Aorta (tissue), 5 donors: ENCODE measurements at regions not wholly inside any gene's neighbourhood (a gene's known extent, or its start where the extent isn't known, plus 50 kb on each side); places are given as distances from the start of the nearest gene placed in this dataset.
A peak's percentile ranks its signal among the peaks of the same experiment; 100 is the strongest.

ENCODE experiments used
- ATAC-seq: fragments of 200-7000 bp; cut with Tn5 transposase; one replicate; pipeline ENCODE4 v1.9.1; 2022; ENCODE audit warnings: moderate library complexity; ENCODE audit not compliant: low FRiP score
- DNase-seq, 2 donors: peaks; one replicate each; pipeline ENCODE4 v3.0.0-alpha.2; 2020
- H3K27ac ChIP-seq, 2 donors: one replicate each; pipeline ENCODE4 v1.5.1; 2013; ENCODE audit warnings: low read length in 2 of 2, mild to moderate bottlenecking in 2 of 2, moderate library complexity in 2 of 2, control low read depth in 1 of 2, inconsistent platforms in 1 of 2, low read depth in 1 of 2
- H3K27me3 ChIP-seq, 2 donors: one replicate each; pipeline ENCODE4 v1.6.1; 2013; ENCODE audit warnings: control low read depth in 1 of 2, low read length in 1 of 2, mild to moderate bottlenecking in 1 of 2, moderate library complexity in 1 of 2; ENCODE audit not compliant: insufficient read depth in 2 of 2, control insufficient read depth in 1 of 2
- H3K36me3 ChIP-seq, 2 donors: one replicate each; pipeline ENCODE4 v1.6.1; 2013; ENCODE audit warnings: control low read depth in 1 of 2, low read length in 1 of 2, mild to moderate bottlenecking in 1 of 2; ENCODE audit not compliant: insufficient read depth in 2 of 2, control insufficient read depth in 1 of 2
- H3K4me1 ChIP-seq, 2 donors: one replicate each; pipeline ENCODE4 v1.6.1; 2013; ENCODE audit warnings: low read length in 2 of 2, control low read depth in 1 of 2, mild to moderate bottlenecking in 1 of 2, moderate library complexity in 1 of 2; ENCODE audit not compliant: insufficient read depth in 2 of 2, control insufficient read depth in 1 of 2
- H3K4me3 ChIP-seq, 2 donors: one replicate each; pipeline ENCODE4 v1.5.1; 2013; ENCODE audit warnings: low read length in 2 of 2, control low read depth in 1 of 2, mild to moderate bottlenecking in 1 of 2
- H3K9me3 ChIP-seq: one replicate; pipeline ENCODE4 v1.6.1; 2013; ENCODE audit warnings: mild to moderate bottlenecking, low read length; ENCODE audit not compliant: control insufficient read depth
- WGBS, 2 donors: extraction: QIAGEN DNeasy Blood & Tissue Kit; methylation state at CpG; one replicate each; pipeline ENCODE4 v1.1.7; 2013; 5-methylcytosine and 5-hydroxymethylcytosine counted together
- intact Hi-C, 2 donors: fragments of 100-400 bp; cut with DNase I; formaldehyde crosslinking; loops; one replicate each; pipeline versions ENCODE4 v1.14.2 to v1.15.0; 2022
- donor health status: healthy with polysubstance abuse.
- donor health status: Bipolar disorder and iron deficiency.
- donor health status: DM: no; HTN: no; CAD: no.
- donor health status: DM: no; HTN: no; CAD: no.
- donor health status: DM: yes; HTN: yes; CAD: no.

- H3K4me3 ChIP-seq: no peak overlapping the region
- H3K36me3 ChIP-seq: no peaks in the 10 kb centered on the region
- intact Hi-C loops: no loop called here
- H3K9me3 ChIP-seq: no peaks in the 10 kb centered on the region
- ATAC-seq (no peak), DNase-seq (peak in 1 of 2 donors; percentile 77)
- H3K4me1 ChIP-seq: no peaks in the 10 kb centered on the region
- no peaks in the 10 kb centered on the region for H3K27me3 ChIP-seq
- 44 to 46% methylated on average over 4 of the region's 4 CpGs for whole genome bisulfite sequencing, 2 donors
- no peak overlapping the region for H3K27ac ChIP-seq
Observed at GRCh38 chr10:89129911-89130310, 77.2 kb downstream of the CH25H start.

- H3K27ac ChIP-seq: no peak overlapping the region
- WGBS, 2 donors: 66% methylated on average over 4 of the region's 4 CpGs
- no peak for ATAC-seq
Observed at GRCh38 chr10:89122433-89123051, 84.6 kb downstream of the CH25H start.

GRCh38 chr10:89121764-89122020, 85.4 kb downstream of the CH25H start:
- ATAC-seq (no peak), DNase-seq (no peak)
- intact Hi-C loops: no loop called here
- peaks cover 0 to 2% of the 10 kb centered on the region in 2 donors for H3K27me3 ChIP-seq
- no peaks in the 10 kb centered on the region for H3K4me1 ChIP-seq
- no peak overlapping the region for H3K4me3 ChIP-seq
- H3K9me3 ChIP-seq: no peaks in the 10 kb centered on the region
- no peaks in the 10 kb centered on the region for H3K36me3 ChIP-seq
- no peak overlapping the region for H3K27ac ChIP-seq

More at GRCh38 chr10:89122433-89123051, 84.6 kb downstream of the CH25H start:
- no peaks in the 10 kb centered on the region for H3K36me3 ChIP-seq
- no peaks in the 10 kb centered on the region for H3K9me3 ChIP-seq
- H3K4me1 ChIP-seq: no peaks in the 10 kb centered on the region
- no peak overlapping the region for H3K4me3 ChIP-seq
- H3K27me3 ChIP-seq: peaks cover 0 to 2% of the 10 kb centered on the region in 2 donors
- DNase-seq: no peak
- intact Hi-C loops: no loop called here

GRCh38 chr10:89120931-89121763, 86.0 kb downstream of the CH25H start:
- intact Hi-C loops: no loop called here
- Histone ChIP-seq H3K27me3 (peaks cover 0 to 2% of the 10 kb centered on the region in 2 donors), H3K4me1 (no peaks in the 10 kb centered on the region), H3K36me3 (no peaks in the 10 kb centered on the region), H3K9me3 (no peaks in the 10 kb centered on the region), H3K27ac (no peak overlapping the region), H3K4me3 (no peak overlapping the region)
- ATAC-seq (no peak), DNase-seq (no peak)
- 65 to 73% methylated on average over 5 of the region's 5 CpGs for WGBS, 2 donors

GRCh38 chr10:89119651-89120050, 87.5 kb downstream of the CH25H start:
- no peak for DNase-seq
- Histone ChIP-seq H3K4me3 (no peak overlapping the region), H3K36me3 (no peaks in the 10 kb centered on the region), H3K27me3 (peaks cover 0 to 2% of the 10 kb centered on the region in 2 donors), H3K4me1 (no peaks in the 10 kb centered on the region), H3K27ac (no peak overlapping the region), H3K9me3 (no peaks in the 10 kb centered on the region)
- intact Hi-C loops: no loop called here
- no peak for ATAC-seq
- 79 to 91% methylated on average over 1 of the region's 1 CpG for WGBS, 2 donors

GRCh38 chr10:89118091-89118490, 89.0 kb downstream of the CH25H start:
- H3K9me3 ChIP-seq: no peaks in the 10 kb centered on the region
- DNase-seq (no peak), ATAC-seq (no peak)
- peaks cover 0 to 2% of the 10 kb centered on the region in 2 donors for H3K27me3 ChIP-seq
- intact Hi-C loops: no loop called here
- 0 to 88% methylated on average over 1 of the region's 1 CpG for WGBS, 2 donors
- H3K27ac ChIP-seq: no peak overlapping the region
- H3K36me3 ChIP-seq: no peaks in the 10 kb centered on the region
- no peaks in the 10 kb centered on the region for H3K4me1 ChIP-seq
- H3K4me3 ChIP-seq: no peak overlapping the region

- Histone ChIP-seq H3K9me3 (no peaks in the 10 kb centered on the region), H3K4me1 (no peaks in the 10 kb centered on the region), H3K27ac (no peak overlapping the region), H3K27me3 (peaks cover 0 to 2% of the 10 kb centered on the region in 2 donors), H3K36me3 (no peaks in the 10 kb centered on the region), H3K4me3 (no peak overlapping the region)
- WGBS, 2 donors: 86% methylated on average over 9 of the region's 9 CpGs
- no peak for ATAC-seq
- intact Hi-C loops: no loop called here
- DNase-seq: no peak
Observed at GRCh38 chr10:89115876-89116627, 91.1 kb downstream of the CH25H start.

- H3K27me3 ChIP-seq: peaks cover 0 to 2% of the 10 kb centered on the region in 2 donors
- ATAC-seq (no peak), DNase-seq (no peak)
- H3K36me3 ChIP-seq: no peaks in the 10 kb centered on the region
- 80 to 81% methylated on average over 1 of the region's 1 CpG for WGBS, 2 donors
- H3K9me3 ChIP-seq: no peaks in the 10 kb centered on the region
- H3K4me1 ChIP-seq: no peaks in the 10 kb centered on the region
- H3K27ac ChIP-seq: no peak overlapping the region
- intact Hi-C loops: no loop called here
- H3K4me3 ChIP-seq: no peak overlapping the region
Observed at GRCh38 chr10:89114846-89115625, 92.1 kb downstream of the CH25H start.
